ENCODE measurements at regions not wholly inside any gene's neighbourhood (a gene's known extent, or its start where the extent isn't known, plus 50 kb on each side); places are given as distances from the start of the nearest gene placed in this dataset.

DNA sequence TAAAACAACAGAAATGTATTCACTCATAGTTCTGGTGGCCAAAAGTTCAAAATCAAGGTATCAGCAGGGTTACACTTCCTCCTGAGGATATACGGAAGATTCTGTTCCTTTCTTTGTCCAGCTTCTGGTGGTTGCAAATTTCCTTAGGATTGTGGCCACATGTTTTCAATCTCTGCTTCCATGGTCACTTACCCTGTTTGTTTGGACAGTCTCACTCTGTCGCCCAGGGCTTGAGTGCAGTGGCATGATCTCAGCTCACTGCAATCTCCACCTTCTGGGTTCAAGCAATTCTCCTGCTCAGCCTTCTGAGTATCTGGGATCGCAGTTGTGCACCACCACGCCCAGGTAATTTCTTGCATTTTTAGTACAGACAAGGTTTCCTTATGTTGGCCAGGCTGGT, 534.3 kb downstream of the KCNA4 start:
- TF ChIP-seq CTCF (IDR thresholded peaks at IDR 0.05; ENCODE audit: insufficient read depth, low read length, poor library complexity, severe bottlenecking) (no peak), EZH2phosphoT487 (conservative IDR thresholded peaks at IDR 0.05; ENCODE audit: low read length) (no peak)

All from SU-DHL-6 (cell line).